Gastroesophageal sphincter (tissue), 3 donors: ENCODE measurements at regions not wholly inside any gene's neighbourhood (a gene's known extent, or its start where the extent isn't known, plus 50 kb on each side); places are given as distances from the start of the nearest gene placed in this dataset.

Experiments used
- POLR2AphosphoS5 ChIP-seq: sonication (generic); formaldehyde crosslinking; IDR thresholded peaks from one replicate; pipeline ENCODE4 v1.6.1; 2017; ENCODE audit warnings: antibody characterized with exemption
- TF ChIP-seq, protein P1 (sequence below), 4 experiments: fragments of 200-600 bp in 2 of 4; fragments of 450-650 bp in 2 of 4; sonication (generic) in 1 of 4; IDR thresholded peaks; one replicate each; pipeline ENCODE4 v1.5.1; 2017 to 2019; ENCODE audit warnings: antibody characterized with exemption in 4 of 4, mild to moderate bottlenecking in 2 of 4, moderate library complexity in 2 of 4

DNA sequence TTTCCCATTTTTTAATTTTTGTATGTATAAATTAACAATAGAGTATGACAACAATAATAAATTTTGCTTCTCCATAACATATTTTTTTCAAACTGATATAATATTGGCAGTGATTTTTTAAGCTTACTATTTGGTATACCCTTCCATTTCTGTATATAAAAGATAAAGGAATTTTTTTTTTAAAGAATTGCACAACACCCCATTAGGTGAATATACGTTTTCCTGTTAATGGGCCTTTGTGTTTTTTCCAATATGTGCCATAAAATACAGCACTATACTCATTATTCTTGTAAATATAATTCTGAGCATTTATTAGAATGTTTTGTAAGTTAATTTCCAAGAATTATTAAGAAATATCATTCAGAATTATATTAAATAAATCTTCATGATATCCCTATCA is 515.2 kb upstream of the RGS18 start:
- TF ChIP-seq, protein P1, sequence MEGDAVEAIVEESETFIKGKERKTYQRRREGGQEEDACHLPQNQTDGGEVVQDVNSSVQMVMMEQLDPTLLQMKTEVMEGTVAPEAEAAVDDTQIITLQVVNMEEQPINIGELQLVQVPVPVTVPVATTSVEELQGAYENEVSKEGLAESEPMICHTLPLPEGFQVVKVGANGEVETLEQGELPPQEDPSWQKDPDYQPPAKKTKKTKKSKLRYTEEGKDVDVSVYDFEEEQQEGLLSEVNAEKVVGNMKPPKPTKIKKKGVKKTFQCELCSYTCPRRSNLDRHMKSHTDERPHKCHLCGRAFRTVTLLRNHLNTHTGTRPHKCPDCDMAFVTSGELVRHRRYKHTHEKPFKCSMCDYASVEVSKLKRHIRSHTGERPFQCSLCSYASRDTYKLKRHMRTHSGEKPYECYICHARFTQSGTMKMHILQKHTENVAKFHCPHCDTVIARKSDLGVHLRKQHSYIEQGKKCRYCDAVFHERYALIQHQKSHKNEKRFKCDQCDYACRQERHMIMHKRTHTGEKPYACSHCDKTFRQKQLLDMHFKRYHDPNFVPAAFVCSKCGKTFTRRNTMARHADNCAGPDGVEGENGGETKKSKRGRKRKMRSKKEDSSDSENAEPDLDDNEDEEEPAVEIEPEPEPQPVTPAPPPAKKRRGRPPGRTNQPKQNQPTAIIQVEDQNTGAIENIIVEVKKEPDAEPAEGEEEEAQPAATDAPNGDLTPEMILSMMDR (IDR thresholded peaks at IDR 0.05), result no peak
- no peak for TF ChIP-seq POLR2AphosphoS5
